ENCODE measurements at regions not wholly inside any gene's neighbourhood (a gene's known extent, or its start where the extent isn't known, plus 50 kb on each side); places are given as distances from the start of the nearest gene placed in this dataset.

DNA sequence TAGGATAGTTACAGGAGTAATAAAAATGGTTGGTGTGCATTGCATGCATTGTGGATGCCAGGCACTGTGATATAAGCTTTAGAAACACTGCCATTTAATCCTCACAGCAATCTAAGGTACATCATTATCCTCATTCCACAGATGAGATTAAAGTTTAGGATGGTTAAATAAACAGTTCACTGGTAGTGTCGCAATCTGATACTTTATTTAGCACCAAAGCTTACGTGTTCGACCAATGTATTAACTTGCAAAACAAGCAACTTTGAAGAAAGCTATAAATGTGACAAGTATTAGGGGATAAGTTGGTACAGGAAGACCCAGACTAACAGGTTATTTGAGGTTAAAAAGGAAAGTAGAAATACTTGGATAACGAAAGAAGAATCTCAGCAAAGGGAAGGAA, 150.5 kb upstream of the ZNF385D start:
- intact Hi-C loops (cut with micrococcal nuclease; ENCODE audit: unreplicated experiment): no loop called here
- ChIA-PET POLR2A (no interaction called here), CTCF (no interaction called here)
- no peaks in the 10 kb centered on the region for H3K4me1 Mint-ChIP-seq (ENCODE audit: low read depth, unreplicated experiment)
- no peaks in the 10 kb centered on the region for H3K27me3 Mint-ChIP-seq (ENCODE audit: insufficient read depth, unreplicated experiment)
- Histone ChIP-seq H3K9me3 (no peaks in the 10 kb centered on the region), H3K4me1 (peaks cover 4% of the 10 kb centered on the region; the same call in 1 of the 2 replicates), H3K36me3 (ENCODE audit: control insufficient read depth, insufficient read depth, low read length) (no peaks in the 10 kb centered on the region), H3K27me3 (replicated peaks; ENCODE audit: control insufficient read depth, insufficient read depth, low read length) (no peaks in the 10 kb centered on the region), H3K4me3 (ENCODE audit: low read depth, low read length) (no peak overlapping the region)
- no peak overlapping the region for H3K27ac Mint-ChIP-seq (ENCODE audit: unreplicated experiment)
- no peak overlapping the region for H3K4me3 Mint-ChIP-seq (ENCODE audit: unreplicated experiment)
- H3K9me3 Mint-ChIP-seq (ENCODE audit: unreplicated experiment): no peaks in the 10 kb centered on the region
- no TSS peak for BruUV-seq (replicated peaks)
- no peaks in the 10 kb centered on the region for H3K36me3 Mint-ChIP-seq (ENCODE audit: insufficient read depth, unreplicated experiment)
- TF ChIP-seq, protein P1, sequence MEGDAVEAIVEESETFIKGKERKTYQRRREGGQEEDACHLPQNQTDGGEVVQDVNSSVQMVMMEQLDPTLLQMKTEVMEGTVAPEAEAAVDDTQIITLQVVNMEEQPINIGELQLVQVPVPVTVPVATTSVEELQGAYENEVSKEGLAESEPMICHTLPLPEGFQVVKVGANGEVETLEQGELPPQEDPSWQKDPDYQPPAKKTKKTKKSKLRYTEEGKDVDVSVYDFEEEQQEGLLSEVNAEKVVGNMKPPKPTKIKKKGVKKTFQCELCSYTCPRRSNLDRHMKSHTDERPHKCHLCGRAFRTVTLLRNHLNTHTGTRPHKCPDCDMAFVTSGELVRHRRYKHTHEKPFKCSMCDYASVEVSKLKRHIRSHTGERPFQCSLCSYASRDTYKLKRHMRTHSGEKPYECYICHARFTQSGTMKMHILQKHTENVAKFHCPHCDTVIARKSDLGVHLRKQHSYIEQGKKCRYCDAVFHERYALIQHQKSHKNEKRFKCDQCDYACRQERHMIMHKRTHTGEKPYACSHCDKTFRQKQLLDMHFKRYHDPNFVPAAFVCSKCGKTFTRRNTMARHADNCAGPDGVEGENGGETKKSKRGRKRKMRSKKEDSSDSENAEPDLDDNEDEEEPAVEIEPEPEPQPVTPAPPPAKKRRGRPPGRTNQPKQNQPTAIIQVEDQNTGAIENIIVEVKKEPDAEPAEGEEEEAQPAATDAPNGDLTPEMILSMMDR (IDR thresholded peaks at IDR 0.05; ENCODE audit: insufficient read depth in 1 of 2, low read depth in 1 of 2, low read length in 1 of 2, severe bottlenecking in 1 of 2, unreplicated experiment in 1 of 2): no peak
- no peak for DNase-seq

DNA sequence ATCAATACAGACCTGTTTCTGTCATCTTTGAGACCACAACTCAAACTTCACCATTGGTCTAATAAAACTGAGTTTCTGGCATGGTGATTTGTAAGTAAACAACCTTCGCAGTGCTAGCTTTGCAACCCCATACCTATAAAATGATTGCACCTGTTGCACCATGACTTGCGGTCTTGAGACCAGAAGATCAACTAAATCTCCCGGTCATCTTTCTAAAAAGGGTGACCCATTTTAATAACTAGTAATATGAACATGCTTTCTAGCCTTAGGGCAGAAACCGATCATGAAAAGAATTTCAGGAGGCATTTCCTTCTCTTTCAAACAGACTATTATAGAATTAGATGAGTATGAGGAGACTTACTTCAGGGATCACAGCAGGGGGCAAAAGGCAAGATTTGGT, 151.9 kb upstream of the ZNF385D start:
- H3K9me3 Mint-ChIP-seq (ENCODE audit: unreplicated experiment): no peaks in the 10 kb centered on the region
- no peaks in the 10 kb centered on the region for H3K27me3 ChIP-seq (replicated peaks; ENCODE audit: control insufficient read depth, insufficient read depth, low read length)
- peaks cover 4% of the 10 kb centered on the region; the same call in 1 of the 2 replicates for H3K4me1 ChIP-seq
- no peaks in the 10 kb centered on the region for H3K9me3 ChIP-seq
- ChIA-PET POLR2A (no interaction called here), CTCF (no interaction called here)
- no TSS peak for BruUV-seq (replicated peaks)
- H3K4me3 ChIP-seq (ENCODE audit: low read depth, low read length): no peak overlapping the region
- H3K36me3 ChIP-seq (ENCODE audit: control insufficient read depth, insufficient read depth, low read length): no peaks in the 10 kb centered on the region
- intact Hi-C loops (cut with micrococcal nuclease; ENCODE audit: unreplicated experiment): no loop called here
- no peaks in the 10 kb centered on the region for H3K27me3 Mint-ChIP-seq (ENCODE audit: insufficient read depth, unreplicated experiment)
- H3K36me3 Mint-ChIP-seq (ENCODE audit: insufficient read depth, unreplicated experiment): no peaks in the 10 kb centered on the region
- H3K4me3 Mint-ChIP-seq (ENCODE audit: unreplicated experiment): no peak overlapping the region
- H3K27ac Mint-ChIP-seq (ENCODE audit: unreplicated experiment): no peak overlapping the region
- DNase-seq: no peak
- TF ChIP-seq, protein P1 (IDR thresholded peaks at IDR 0.05; ENCODE audit: insufficient read depth in 1 of 2, low read depth in 1 of 2, low read length in 1 of 2, severe bottlenecking in 1 of 2, unreplicated experiment in 1 of 2): no peak
- no peaks in the 10 kb centered on the region for H3K4me1 Mint-ChIP-seq (ENCODE audit: low read depth, unreplicated experiment)

DNA sequence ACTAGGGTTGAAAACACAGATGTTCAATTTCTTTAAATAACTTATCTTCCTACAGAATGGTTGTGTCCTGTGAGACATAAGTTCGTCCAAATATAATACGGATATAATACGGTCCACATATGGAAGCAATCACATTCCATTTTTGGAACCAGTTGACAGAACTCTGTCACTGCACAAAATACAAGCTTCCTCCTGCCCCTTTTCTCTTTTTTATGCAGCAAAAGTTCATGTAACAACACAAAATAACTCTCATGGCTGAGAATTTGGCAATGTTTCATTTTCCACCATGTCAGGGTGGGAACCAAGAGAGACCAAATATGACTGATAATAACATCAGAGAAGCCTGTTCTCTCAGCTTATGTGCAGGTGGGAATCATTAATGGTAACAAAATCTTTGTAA, 158.1 kb upstream of the ZNF385D start:
- no peak overlapping the region for H3K4me3 Mint-ChIP-seq (ENCODE audit: unreplicated experiment)
- CTCF ChIA-PET: no interaction called here
- Histone ChIP-seq H3K9me3 (no peaks in the 10 kb centered on the region), H3K27me3 (replicated peaks; ENCODE audit: control insufficient read depth, insufficient read depth, low read length) (no peaks in the 10 kb centered on the region), H3K4me3 (ENCODE audit: low read depth, low read length) (no peak overlapping the region), H3K36me3 (ENCODE audit: control insufficient read depth, insufficient read depth, low read length) (no peaks in the 10 kb centered on the region), H3K4me1 (no peaks in the 10 kb centered on the region)
- H3K36me3 Mint-ChIP-seq (ENCODE audit: insufficient read depth, unreplicated experiment): no peaks in the 10 kb centered on the region
- no peaks in the 10 kb centered on the region for H3K9me3 Mint-ChIP-seq (ENCODE audit: unreplicated experiment)
- no peaks in the 10 kb centered on the region for H3K4me1 Mint-ChIP-seq (ENCODE audit: low read depth, unreplicated experiment)
- POLR2A ChIA-PET: no interaction called here
- peaks cover 3% of the 10 kb centered on the region for H3K27me3 Mint-ChIP-seq (ENCODE audit: insufficient read depth, unreplicated experiment)
- DNase-seq: no peak
- no TSS peak for BruUV-seq (replicated peaks)
- TF ChIP-seq, protein P1 (IDR thresholded peaks at IDR 0.05; ENCODE audit: insufficient read depth in 1 of 2, low read depth in 1 of 2, low read length in 1 of 2, severe bottlenecking in 1 of 2, unreplicated experiment in 1 of 2): no peak
- intact Hi-C loops (cut with micrococcal nuclease; ENCODE audit: unreplicated experiment): no loop called here
- H3K27ac Mint-ChIP-seq (ENCODE audit: unreplicated experiment): no peak overlapping the region

Measured in Caco-2 (cell line).